Kidney glomerular epithelial cell (primary cell): ENCODE measurements at regions not wholly inside any gene's neighbourhood (a gene's known extent, or its start where the extent isn't known, plus 50 kb on each side); places are given as distances from the start of the nearest gene placed in this dataset.

Experiments used
- DNase-seq: peaks from one replicate; lab custom pipeline; 2025; lab: John Stamatoyannopoulos, UW

- peak; percentile 45 for DNase-seq
These were observed 84.1 kb upstream of the FNDC3A start for GRCh38 chr13:48891586-48891985.

DNA sequence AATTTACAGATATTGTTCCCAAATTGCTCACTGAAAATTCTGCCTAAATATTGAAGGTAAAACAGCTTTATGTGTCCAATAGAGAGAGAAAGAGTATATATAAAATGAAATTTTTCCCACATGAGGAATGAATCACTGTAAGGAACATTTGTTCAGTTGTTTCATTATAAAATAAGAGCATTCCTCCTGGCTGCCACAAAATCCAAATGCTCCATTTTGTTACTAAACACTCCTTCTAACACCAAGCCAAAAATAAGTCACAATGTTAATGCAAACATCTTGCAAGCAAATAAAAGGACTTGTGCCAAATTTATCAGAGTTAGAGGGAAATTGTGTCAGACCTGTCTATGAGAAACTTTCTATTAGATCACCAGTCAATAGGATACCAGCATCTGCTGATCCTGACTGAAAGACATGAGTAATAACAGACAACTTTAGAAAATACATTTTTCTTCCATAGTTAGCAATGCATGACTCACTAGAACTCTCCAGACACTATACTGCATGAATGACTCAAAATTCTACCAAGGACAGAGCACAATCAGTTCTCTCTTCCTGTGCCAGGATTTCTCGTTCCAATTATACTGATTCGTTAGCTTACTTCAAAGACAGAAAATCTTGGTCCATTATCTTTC is 83.5 kb upstream of the FNDC3A start:
- peak; percentile 75 for DNase-seq

GRCh38 chr13:48892688-48893075 is 83.0 kb upstream of the FNDC3A start:
- no peak for DNase-seq

DNA sequence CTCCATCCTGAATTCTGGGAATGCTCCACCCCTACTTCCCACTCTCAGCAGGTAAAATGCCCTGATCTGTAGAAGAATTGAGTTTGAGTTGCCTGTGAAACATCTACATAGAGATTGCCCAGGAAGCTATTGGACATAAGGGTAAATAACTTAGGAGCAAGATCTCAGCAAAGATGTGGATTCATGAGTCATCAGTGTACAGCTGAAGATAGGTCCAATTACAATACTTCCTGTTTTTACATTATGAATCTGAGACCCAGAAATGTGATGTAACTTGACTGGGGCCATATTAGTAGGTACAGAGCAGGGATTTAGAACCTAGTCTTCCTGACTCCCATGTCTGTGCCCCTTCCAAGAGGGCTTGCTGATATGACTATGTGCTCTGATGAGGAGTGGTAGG is 79.4 kb upstream of the FNDC3A start:
- no peak for DNase-seq

DNA sequence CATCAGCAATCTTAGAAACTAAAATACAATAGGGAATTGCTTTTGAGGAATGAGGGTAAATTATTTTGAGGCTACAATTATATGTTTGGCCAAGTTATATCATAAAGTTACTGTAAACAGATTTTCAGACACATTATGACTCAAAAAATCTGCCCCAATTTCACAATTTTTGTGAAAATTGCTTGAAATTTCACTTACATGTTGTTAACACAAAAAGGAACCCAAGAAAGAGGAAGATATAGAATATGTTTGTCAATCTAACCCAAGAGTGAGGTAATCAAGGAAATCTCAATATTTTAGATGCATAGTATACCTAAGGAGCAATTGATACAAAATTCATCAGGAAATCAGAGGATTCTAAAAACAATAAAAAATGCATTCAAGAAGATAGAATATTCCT is 73.9 kb upstream of the FNDC3A start:
- DNase-seq, result no peak

DNA sequence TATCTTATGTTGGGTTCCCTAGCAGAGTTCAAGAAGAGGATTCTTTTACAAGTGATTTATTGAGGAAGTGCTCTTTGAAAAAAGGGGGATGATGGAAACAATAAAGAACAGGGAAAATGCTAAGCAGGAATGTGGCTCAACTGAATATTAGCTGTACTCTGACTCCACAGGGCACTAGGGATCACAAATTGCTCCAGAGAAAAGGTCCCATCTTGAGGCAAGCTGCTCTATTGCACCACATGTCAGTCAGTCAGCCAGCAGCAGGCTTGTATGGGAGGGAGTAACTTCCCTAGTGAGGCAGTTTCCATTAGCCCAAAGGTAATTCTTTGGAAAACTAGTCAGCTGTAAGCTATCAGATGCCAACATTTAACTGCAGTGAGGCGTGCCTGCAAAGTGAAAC is 73.3 kb upstream of the FNDC3A start:
- no peak for DNase-seq

GRCh38 chr13:48904668-48905290 is 70.9 kb upstream of the FNDC3A start:
- no peak for DNase-seq

DNA sequence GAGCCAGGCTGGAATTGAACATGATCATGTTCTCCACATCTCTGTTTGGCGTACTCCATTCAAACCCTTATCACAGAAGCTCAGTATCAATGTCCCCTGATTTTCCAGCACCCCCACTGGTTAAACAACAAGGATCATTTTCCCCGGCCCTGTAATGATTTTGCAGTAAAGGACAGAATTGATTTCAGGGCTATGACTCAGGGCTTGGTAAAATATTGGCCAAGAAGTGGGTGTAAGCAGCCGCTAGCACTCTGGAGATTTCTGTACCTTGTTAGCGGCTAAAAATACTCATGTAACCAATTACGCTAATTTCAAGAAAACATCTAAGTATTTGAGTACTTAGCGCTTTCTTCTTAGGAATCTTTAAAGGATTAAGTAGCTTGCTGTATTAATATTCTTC is 69.5 kb upstream of the FNDC3A start:
- no peak for DNase-seq

- peak; percentile 13 for DNase-seq
These were observed 67.2 kb upstream of the FNDC3A start for GRCh38 chr13:48908381-48909055.

GRCh38 chr13:48909056-48909389 is 66.7 kb upstream of the FNDC3A start:
- DNase-seq, result no peak

GRCh38 chr13:48910686-48911085 is 65.0 kb upstream of the FNDC3A start:
- no peak for DNase-seq

DNA sequence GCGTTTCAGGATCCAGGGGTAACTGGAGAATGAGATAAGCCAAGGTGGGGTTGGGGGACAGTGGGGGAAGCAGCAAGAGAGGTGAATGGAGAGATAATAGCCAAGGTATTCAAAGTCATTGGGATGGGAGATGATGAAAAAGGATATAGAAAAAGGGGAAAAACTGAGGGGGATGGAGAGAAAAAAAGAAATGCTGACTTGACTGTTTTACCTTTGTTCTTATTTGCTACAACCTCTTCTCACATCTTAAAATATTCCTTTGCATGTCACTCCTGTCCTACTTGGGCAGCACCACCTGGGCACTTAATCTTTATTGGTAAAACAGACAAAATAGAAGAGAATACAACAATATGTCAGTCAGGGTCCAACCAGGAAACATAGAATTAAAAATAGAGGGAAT is 56.0 kb upstream of the FNDC3A start:
- no peak for DNase-seq

DNA sequence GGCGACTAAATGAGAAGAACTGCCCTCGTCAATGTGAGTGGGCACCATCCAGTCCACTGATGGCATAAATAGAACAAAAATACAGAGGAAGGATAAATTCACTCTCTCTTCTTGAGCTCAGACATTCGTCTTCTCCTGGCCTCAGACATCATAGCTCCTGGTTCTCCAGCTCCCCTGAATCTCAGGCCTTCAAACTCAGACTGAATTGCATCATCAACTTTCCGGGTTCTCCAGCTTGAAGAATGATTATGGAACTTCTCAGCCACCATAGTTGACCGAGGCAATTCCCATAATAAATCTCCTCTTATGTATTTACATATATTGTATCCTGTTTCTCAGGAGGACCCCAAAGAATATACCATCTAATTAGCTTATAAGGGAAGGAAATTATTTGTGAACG is 55.0 kb upstream of the FNDC3A start:
- no peak for DNase-seq

GRCh38 chr13:48923376-48923775 is 52.3 kb upstream of the FNDC3A start:
- no peak for DNase-seq

GRCh38 chr13:48925001-48925400 is 50.7 kb upstream of the FNDC3A start:
- no peak for DNase-seq
